Kidney epithelial cell (primary cell): ENCODE measurements at regions not wholly inside any gene's neighbourhood (a gene's known extent, or its start where the extent isn't known, plus 50 kb on each side); places are given as distances from the start of the nearest gene placed in this dataset.

Experiments used
- DNase-seq: peaks from one replicate; pipeline ENCODE4 v3.0.0-alpha.2; 2010; ENCODE audit warnings: low read depth
- H3K27me3 ChIP-seq: 2 replicates; pipeline ENCODE4 v1.6.0; 2011; ENCODE audit warnings: low read length; ENCODE audit not compliant: control insufficient read depth, insufficient read depth
- H3K36me3 ChIP-seq: 2 replicates; pipeline ENCODE4 v1.5.1; 2011; ENCODE audit warnings: low read length; ENCODE audit not compliant: control insufficient read depth, insufficient read depth
- H3K4me3 ChIP-seq: 2 replicates; pipeline ENCODE4 v1.5.1; 2011; ENCODE audit warnings: low read depth, mild to moderate bottlenecking, control low read depth, low read length
- TF ChIP-seq, protein P1 (sequence below): IDR thresholded peaks from 2 replicates; pipeline ENCODE4 v1.5.1; 2011; ENCODE audit warnings: mild to moderate bottlenecking, moderate library complexity, low read length, control low read depth, inconsistent platforms; ENCODE audit not compliant: insufficient read depth, poor library complexity, severe bottlenecking

DNA sequence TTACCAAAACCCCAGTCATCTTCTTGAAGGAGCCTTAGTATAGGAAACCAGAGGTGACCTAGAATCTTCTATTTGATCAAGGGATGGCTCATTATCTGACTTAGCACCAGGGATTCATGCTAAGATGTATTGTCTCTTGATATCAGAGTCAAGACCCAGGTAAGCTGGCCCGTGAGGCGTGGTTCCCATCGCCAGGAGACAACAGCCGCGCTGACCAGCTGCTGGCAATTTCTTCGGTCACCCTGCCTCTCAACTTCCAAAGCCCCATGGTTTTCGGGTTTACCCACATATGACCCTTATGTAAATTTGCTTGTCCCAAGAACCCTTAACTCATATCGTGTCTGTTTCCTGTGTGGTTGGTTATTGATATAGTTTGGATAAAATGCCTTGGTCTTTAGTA, 77.7 kb upstream of the VSTM2B start:
- H3K4me3 ChIP-seq: no peak overlapping the region
- TF ChIP-seq, protein P1, sequence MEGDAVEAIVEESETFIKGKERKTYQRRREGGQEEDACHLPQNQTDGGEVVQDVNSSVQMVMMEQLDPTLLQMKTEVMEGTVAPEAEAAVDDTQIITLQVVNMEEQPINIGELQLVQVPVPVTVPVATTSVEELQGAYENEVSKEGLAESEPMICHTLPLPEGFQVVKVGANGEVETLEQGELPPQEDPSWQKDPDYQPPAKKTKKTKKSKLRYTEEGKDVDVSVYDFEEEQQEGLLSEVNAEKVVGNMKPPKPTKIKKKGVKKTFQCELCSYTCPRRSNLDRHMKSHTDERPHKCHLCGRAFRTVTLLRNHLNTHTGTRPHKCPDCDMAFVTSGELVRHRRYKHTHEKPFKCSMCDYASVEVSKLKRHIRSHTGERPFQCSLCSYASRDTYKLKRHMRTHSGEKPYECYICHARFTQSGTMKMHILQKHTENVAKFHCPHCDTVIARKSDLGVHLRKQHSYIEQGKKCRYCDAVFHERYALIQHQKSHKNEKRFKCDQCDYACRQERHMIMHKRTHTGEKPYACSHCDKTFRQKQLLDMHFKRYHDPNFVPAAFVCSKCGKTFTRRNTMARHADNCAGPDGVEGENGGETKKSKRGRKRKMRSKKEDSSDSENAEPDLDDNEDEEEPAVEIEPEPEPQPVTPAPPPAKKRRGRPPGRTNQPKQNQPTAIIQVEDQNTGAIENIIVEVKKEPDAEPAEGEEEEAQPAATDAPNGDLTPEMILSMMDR: no peak
- DNase-seq: no peak
- no peaks in the 10 kb centered on the region for H3K27me3 ChIP-seq
- no peaks in the 10 kb centered on the region for H3K36me3 ChIP-seq

DNA sequence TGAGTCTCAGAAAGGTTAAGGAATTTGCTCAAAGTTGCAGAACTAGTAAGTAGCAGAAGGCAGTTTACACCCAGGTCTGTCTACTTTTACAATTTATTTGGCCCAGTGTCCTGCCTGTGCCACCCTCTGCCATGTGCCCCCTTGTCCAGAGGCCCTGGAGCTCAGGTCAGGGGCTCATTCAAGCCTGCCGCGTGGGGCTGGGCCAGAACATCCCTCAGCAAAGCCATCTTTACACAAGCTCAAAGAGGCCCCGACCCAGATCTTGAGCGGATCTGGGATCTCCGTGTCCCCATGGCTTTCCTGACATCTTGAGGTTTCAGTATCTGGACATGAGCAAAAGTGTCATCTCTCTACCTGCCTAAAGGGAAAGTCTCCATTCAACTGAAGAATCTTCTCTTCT, 76.4 kb upstream of the VSTM2B start:
- no peak overlapping the region for H3K4me3 ChIP-seq
- H3K27me3 ChIP-seq: no peaks in the 10 kb centered on the region
- H3K36me3 ChIP-seq: no peaks in the 10 kb centered on the region
- TF ChIP-seq, protein P1: no peak
- DNase-seq: no peak

DNA sequence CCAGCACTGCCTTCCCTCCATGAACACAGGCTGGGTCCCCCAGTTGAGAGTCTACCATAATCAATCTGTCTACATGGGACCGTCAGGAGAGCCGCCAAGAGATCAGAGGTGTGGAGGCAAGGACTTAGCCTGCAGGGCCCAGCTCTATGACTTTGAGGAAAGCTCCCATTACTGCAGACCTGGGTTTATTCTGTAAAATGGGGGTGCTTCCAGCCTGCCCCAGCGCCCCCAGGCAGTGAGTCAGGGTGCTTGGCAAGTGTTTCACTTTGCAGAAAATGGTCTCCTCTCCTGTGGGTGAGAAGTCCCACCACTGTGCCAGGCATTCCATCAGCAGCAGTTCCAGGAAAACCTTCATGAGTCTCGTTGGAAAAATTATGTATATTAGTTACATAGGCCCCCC, 75.5 kb upstream of the VSTM2B start:
- Histone ChIP-seq H3K4me3 (no peak overlapping the region), H3K36me3 (no peaks in the 10 kb centered on the region), H3K27me3 (no peaks in the 10 kb centered on the region)
- TF ChIP-seq, protein P1: no peak
- no peak for DNase-seq

DNA sequence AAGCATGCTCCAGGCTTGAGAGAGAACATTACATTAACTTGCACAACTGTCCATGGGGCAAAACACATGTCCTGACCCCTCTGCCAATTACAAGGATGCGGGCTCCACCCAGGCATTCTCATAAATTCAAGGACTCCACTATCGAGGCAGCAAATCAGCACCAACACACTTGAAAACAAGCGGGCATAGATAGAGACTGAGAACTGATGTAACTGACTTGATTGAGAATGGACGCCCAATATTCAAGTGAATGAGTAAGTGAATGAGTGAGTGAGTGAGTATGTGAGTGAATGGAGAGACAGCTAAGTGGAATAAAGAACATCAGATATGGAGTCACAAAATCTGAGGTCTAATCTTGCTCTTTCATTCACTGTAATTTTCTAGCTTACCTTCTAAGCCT, 75.0 kb upstream of the VSTM2B start:
- no peaks in the 10 kb centered on the region for H3K36me3 ChIP-seq
- TF ChIP-seq, protein P1: no peak
- no peaks in the 10 kb centered on the region for H3K27me3 ChIP-seq
- no peak overlapping the region for H3K4me3 ChIP-seq
- DNase-seq: no peak

DNA sequence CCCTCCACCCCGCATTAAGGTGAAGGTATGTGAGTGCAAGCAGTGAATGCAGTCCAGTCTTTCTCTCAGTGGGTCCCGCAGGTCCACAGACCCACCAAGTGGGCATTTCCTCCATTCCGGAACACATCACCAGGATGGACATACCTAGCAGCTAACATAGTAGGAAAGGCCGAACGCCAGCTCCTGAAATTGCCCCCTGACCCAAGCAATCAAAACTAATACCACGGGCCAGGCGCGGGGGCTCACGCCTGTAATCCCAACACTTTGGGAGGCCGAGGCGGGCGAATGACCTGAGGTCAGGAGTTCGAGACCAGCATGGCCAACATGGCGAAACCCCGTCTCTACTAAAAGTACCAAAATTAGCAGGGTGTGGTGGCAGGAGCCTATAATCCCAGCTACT, 71.7 kb upstream of the VSTM2B start:
- no peak overlapping the region for H3K4me3 ChIP-seq
- no peak for DNase-seq
- H3K36me3 ChIP-seq: no peaks in the 10 kb centered on the region
- no peaks in the 10 kb centered on the region for H3K27me3 ChIP-seq
- TF ChIP-seq, protein P1: no peak

DNA sequence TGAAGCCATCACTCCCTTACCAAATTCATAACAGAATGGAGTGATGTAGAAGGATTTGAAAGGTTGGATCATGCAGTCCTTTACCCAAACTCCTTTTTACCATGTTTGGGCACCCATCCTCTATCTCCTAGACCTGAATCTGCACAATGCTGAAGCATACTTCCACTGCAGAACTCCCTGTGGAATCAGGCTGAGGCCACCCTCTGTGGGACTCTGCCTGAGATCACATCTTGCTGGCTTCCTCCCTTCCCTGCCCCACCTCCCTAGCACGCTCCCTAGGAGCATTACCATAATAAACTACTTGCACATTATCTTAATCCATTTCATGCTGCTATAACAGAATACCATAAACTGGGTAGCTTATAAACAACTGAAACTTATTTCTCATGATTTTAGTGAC, 68.4 kb upstream of the VSTM2B start:
- TF ChIP-seq, protein P1: no peak

More for the DNA sequence above, 68.4 kb upstream of the VSTM2B start:
- DNase-seq: no peak
- H3K27me3 ChIP-seq: no peaks in the 10 kb centered on the region
- no peaks in the 10 kb centered on the region for H3K36me3 ChIP-seq
- no peak overlapping the region for H3K4me3 ChIP-seq
